ENCODE measurements at regions not wholly inside any gene's neighbourhood (a gene's known extent, or its start where the extent isn't known, plus 50 kb on each side); places are given as distances from the start of the nearest gene placed in this dataset.

DNA sequence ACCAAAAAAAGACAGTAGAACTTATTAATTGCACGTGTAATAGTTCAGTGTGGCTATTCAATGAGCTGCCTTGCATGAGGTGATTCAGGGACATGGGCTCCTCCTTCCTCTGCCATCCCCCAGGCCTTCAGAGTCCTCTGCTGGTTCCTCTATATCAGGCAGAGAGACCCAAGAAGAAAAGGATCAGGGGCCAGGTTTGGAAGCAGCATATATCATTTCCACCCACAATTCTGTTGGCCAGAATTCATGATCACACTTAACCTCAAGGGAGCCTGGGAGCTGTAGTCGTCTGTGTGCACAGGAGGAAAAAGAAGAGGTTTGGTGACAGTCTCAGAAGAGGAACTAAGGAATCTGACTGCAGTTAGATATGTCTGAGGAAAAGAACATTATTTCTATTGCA lies 114.0 kb upstream of the GLS start:
- no peak for TF ChIP-seq POLR2A (IDR thresholded peaks at IDR 0.05)
- TF ChIP-seq, protein P1, sequence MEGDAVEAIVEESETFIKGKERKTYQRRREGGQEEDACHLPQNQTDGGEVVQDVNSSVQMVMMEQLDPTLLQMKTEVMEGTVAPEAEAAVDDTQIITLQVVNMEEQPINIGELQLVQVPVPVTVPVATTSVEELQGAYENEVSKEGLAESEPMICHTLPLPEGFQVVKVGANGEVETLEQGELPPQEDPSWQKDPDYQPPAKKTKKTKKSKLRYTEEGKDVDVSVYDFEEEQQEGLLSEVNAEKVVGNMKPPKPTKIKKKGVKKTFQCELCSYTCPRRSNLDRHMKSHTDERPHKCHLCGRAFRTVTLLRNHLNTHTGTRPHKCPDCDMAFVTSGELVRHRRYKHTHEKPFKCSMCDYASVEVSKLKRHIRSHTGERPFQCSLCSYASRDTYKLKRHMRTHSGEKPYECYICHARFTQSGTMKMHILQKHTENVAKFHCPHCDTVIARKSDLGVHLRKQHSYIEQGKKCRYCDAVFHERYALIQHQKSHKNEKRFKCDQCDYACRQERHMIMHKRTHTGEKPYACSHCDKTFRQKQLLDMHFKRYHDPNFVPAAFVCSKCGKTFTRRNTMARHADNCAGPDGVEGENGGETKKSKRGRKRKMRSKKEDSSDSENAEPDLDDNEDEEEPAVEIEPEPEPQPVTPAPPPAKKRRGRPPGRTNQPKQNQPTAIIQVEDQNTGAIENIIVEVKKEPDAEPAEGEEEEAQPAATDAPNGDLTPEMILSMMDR (IDR thresholded peaks at IDR 0.05): no peak
- TF ChIP-seq POLR2AphosphoS5 (IDR thresholded peaks at IDR 0.05): no peak

Measured in breast epithelium (tissue), 3 donors.